ENCODE measurements at regions not wholly inside any gene's neighbourhood (a gene's known extent, or its start where the extent isn't known, plus 50 kb on each side); places are given as distances from the start of the nearest gene placed in this dataset.

DNA sequence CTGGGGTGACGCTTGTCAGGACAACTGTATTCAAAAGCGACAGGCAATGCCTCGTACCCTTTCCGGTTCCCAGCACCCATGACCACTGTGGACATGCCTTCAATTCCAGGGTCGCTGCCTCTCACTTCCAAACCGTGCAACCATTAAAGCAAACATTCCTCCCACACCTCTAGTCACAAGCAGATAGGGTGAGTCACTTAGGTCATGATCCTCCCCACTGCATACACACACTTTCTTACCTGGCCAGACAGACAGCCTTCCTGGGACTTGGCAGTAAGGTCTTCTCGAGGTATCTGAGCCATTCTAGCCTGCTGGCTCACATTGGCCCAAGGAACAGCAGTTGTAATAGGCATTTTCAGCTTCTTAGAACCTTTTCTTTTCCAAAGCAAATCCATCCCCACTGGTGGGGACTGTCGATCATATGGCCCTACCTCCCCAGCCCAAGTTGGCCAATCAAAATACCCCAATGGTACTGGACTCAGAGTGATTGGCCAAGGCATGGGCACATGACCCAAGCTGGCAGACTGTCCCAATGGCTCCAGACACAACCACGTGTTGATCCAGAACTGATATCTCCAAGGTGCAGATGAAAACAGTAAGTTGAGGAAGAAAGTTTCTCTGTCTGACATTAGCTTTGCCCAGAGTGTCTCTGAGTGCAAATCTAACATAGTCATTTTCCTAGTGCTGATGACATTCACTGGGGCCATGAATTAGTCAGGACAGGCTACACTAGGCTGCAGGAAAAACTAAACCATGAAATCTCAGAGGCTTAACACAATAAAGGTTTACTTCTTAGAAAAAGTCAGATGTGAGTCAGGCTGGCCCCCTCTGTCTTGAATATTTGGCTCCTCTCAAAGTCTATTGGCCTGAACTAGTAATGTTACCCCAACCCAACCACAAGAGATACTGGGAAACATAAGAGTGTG is 113.8 kb downstream of the RRAGC start:
- H3K4me1 ChIP-seq (ENCODE audit: insufficient read depth, poor library complexity, severe bottlenecking): no peaks in the 10 kb centered on the region
- no peak overlapping the region for H3K4me3 ChIP-seq (ENCODE audit: severe bottlenecking)
- ATAC-seq (ENCODE audit: low read depth): peak; percentile 61
- H3K36me3 ChIP-seq (ENCODE audit: low read depth): no peaks in the 10 kb centered on the region
- H3K27ac ChIP-seq (ENCODE audit: poor library complexity, severe bottlenecking): no peak overlapping the region
- no peak for TF ChIP-seq CTCF (IDR thresholded peaks at IDR 0.05; ENCODE audit: poor library complexity, severe bottlenecking)
- H3K9me3 ChIP-seq (ENCODE audit: severe bottlenecking): no peaks in the 10 kb centered on the region
- no peak for DNase-seq (ENCODE audit: low spot score)
- no peaks in the 10 kb centered on the region for H3K27me3 ChIP-seq (ENCODE audit: insufficient read depth, poor library complexity, severe bottlenecking)

GRCh38 chr1:38744452-38745350 is 114.9 kb downstream of the RRAGC start:
- no peak for TF ChIP-seq CTCF (IDR thresholded peaks at IDR 0.05; ENCODE audit: poor library complexity, severe bottlenecking)
- H3K36me3 ChIP-seq (ENCODE audit: low read depth): no peaks in the 10 kb centered on the region
- no peak for DNase-seq (ENCODE audit: low spot score)
- H3K4me1 ChIP-seq (ENCODE audit: insufficient read depth, poor library complexity, severe bottlenecking): no peaks in the 10 kb centered on the region
- no peaks in the 10 kb centered on the region for H3K9me3 ChIP-seq (ENCODE audit: severe bottlenecking)
- ATAC-seq (ENCODE audit: low read depth): no peak
- H3K4me3 ChIP-seq (ENCODE audit: severe bottlenecking): no peak overlapping the region
- no peak overlapping the region for H3K27ac ChIP-seq (ENCODE audit: poor library complexity, severe bottlenecking)
- no peaks in the 10 kb centered on the region for H3K27me3 ChIP-seq (ENCODE audit: insufficient read depth, poor library complexity, severe bottlenecking)

- H3K36me3 ChIP-seq (ENCODE audit: low read depth): no peaks in the 10 kb centered on the region
- TF ChIP-seq CTCF (IDR thresholded peaks at IDR 0.05; ENCODE audit: poor library complexity, severe bottlenecking): no peak
- ATAC-seq (ENCODE audit: low read depth) (no peak), DNase-seq (ENCODE audit: low spot score) (no peak)
- H3K4me3 ChIP-seq (ENCODE audit: severe bottlenecking): no peak overlapping the region
- H3K4me1 ChIP-seq (ENCODE audit: insufficient read depth, poor library complexity, severe bottlenecking): no peaks in the 10 kb centered on the region
- no peaks in the 10 kb centered on the region for H3K9me3 ChIP-seq (ENCODE audit: severe bottlenecking)
- H3K27ac ChIP-seq (ENCODE audit: poor library complexity, severe bottlenecking): no peak overlapping the region
- H3K27me3 ChIP-seq (ENCODE audit: insufficient read depth, poor library complexity, severe bottlenecking): no peaks in the 10 kb centered on the region
These were observed 116.4 kb downstream of the RRAGC start for GRCh38 chr1:38743184-38743583.

GRCh38 chr1:38741341-38741740 is 118.2 kb downstream of the RRAGC start:
- Histone ChIP-seq H3K27me3 (ENCODE audit: insufficient read depth, poor library complexity, severe bottlenecking) (no peaks in the 10 kb centered on the region), H3K4me3 (ENCODE audit: severe bottlenecking) (no peak overlapping the region), H3K9me3 (ENCODE audit: severe bottlenecking) (no peaks in the 10 kb centered on the region), H3K4me1 (ENCODE audit: insufficient read depth, poor library complexity, severe bottlenecking) (no peaks in the 10 kb centered on the region), H3K27ac (ENCODE audit: poor library complexity, severe bottlenecking) (no peak overlapping the region), H3K36me3 (ENCODE audit: low read depth) (no peaks in the 10 kb centered on the region)
- DNase-seq (ENCODE audit: low spot score) (no peak), ATAC-seq (ENCODE audit: low read depth) (no peak)
- TF ChIP-seq CTCF (IDR thresholded peaks at IDR 0.05; ENCODE audit: poor library complexity, severe bottlenecking): no peak

Data from RWPE2 (cell line).